Epithelial cell of esophagus (primary cell): ENCODE measurements at regions not wholly inside any gene's neighbourhood (a gene's known extent, or its start where the extent isn't known, plus 50 kb on each side); places are given as distances from the start of the nearest gene placed in this dataset.

ENCODE experiments used
- DNase-seq: peaks from one replicate; pipeline ENCODE4 v3.0.0; 2010; ENCODE audit warnings: low read depth
- H3K4me3 ChIP-seq: 2 replicates; pipeline ENCODE4 v1.5.1; 2011; ENCODE audit warnings: mild to moderate bottlenecking, low read length, control low read depth
- TF ChIP-seq, protein P1 (sequence below): IDR thresholded peaks from 2 replicates; pipeline ENCODE4 v1.5.1; 2011; ENCODE audit warnings: low read depth, mild to moderate bottlenecking, low read length, control low read depth, inconsistent platforms; ENCODE audit not compliant: insufficient read depth; ENCODE audit errors: missing control alignments

DNA sequence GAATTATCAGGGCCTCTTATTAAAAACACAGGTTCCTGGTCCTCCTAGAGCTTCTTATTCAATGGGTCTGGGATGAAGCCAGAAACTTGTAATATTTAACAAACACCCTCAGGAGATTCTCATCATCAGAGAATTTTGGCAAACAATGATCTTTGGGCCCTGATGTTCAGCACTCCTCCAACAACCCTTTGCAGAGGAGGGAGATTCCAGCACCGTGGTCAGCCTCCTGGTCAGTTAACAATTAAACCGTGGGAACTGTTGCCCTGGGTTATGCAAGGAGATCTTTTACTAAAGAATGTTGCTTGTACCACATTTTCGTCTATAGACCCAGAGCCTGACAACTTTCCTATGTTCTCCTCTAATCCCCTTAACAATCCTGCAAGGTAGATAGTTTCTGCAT lies 294.4 kb downstream of the PLPP3 start:
- H3K4me3 ChIP-seq: no peak overlapping the region
- TF ChIP-seq, protein P1, sequence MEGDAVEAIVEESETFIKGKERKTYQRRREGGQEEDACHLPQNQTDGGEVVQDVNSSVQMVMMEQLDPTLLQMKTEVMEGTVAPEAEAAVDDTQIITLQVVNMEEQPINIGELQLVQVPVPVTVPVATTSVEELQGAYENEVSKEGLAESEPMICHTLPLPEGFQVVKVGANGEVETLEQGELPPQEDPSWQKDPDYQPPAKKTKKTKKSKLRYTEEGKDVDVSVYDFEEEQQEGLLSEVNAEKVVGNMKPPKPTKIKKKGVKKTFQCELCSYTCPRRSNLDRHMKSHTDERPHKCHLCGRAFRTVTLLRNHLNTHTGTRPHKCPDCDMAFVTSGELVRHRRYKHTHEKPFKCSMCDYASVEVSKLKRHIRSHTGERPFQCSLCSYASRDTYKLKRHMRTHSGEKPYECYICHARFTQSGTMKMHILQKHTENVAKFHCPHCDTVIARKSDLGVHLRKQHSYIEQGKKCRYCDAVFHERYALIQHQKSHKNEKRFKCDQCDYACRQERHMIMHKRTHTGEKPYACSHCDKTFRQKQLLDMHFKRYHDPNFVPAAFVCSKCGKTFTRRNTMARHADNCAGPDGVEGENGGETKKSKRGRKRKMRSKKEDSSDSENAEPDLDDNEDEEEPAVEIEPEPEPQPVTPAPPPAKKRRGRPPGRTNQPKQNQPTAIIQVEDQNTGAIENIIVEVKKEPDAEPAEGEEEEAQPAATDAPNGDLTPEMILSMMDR: no peak
- DNase-seq: no peak

DNA sequence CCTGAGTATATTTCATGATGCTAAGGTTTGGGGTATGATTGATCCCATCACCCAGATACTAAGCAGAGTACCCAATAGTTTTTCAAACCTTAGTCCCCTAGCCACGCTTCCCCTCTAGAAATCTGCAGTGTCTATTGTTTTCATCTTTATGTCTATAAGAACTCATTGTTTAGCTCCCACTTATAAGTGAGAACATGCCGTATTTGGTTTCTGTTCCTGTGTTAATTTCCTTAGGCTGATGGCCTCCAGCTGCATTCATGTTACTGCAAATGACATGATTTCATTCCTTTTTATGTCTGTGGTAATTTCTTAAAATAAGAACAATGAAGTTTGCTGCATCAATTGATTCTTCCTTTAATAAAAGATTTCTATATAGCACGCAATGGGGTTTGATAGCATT lies 301.3 kb downstream of the PLPP3 start:
- H3K4me3 ChIP-seq: no peak overlapping the region
- no peak for DNase-seq
- TF ChIP-seq, protein P1: no peak

DNA sequence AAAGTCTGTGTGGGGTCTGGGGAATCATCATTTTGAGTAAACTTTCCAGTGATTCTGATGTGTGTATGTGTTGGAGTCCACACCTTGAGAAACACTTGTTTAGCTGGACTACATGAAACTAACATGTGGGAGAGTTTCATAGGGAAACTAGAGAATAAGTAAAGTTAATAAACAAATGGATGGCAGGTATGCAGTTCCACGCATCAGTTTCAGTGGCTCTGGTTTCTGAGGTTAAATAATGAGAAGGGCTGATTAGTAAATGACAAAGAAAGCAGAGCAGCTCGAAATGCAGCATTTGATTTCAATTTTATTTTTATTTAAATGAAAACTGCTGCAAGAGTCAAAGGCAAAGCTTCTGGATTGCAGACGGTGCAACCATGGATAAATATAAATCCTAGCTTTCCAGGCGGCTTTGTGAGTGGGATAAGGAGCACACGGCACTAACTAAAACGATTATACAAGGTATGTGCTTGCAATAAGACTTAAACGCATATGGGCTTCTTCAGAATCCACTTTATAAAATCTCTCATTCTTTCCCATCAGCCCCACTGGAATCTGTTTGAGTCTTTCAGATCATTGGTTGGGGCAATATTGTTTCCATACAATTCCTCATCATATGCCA lies 310.7 kb downstream of the PLPP3 start:
- no peak overlapping the region for H3K4me3 ChIP-seq
- no peak for DNase-seq
- TF ChIP-seq, protein P1: no peak

DNA sequence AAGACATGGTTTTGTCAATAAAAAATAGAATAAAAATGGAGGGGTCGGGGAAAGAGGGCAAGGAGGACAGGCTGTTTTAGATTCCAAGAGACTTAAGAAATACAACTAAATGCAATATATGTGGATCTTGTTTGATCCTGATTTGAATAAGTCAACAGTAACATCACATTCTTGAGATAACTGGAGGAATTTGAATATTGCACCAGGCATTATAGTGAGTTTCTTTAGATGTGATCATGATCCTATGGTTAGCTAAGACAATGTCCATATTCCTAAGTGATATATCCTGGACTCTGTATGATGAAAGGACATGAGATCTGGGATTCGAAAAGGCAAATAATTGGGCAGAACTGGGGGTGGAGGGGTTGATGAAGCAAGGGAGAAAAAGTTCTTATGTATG lies 311.8 kb downstream of the PLPP3 start:
- H3K4me3 ChIP-seq: no peak overlapping the region
- no peak for DNase-seq
- TF ChIP-seq, protein P1: no peak

DNA sequence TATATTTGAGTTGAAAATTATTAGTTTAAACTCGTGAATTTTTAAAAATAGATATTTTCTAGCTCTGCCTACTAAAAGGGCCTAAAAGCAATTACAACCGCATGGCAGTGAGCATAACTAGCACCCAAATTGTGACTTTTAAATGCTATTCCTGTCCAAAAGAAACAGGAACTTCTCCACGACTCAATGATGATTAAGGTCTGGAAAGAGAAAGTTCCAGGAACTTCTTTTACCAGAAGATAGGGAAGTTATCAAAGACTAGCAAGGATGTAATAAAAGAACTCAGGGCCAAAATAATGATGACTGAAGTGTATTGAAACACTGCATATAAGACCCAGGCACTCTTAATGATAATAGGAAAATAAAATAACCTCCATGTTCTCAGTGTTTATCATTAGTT lies 313.0 kb downstream of the PLPP3 start:
- no peak overlapping the region for H3K4me3 ChIP-seq
- TF ChIP-seq, protein P1: no peak
- no peak for DNase-seq

DNA sequence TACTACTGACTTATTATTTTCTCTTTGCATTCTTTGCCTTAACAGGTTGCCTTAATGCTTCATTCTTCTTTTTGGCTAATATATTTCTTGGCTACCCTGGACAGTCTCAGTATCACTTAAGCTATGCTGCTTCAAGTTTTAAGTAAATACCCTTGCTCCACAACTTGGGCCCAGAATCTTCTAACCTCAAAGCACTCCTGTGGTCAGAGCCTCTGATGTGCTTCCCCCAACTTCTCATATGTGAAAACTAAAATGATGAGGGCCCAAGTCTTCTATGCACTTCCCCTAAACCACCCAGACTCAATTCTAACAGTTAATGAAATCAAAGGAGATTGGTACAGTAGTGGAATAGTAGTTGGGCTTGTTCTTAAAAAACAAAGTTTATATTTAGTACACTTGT lies 314.1 kb downstream of the PLPP3 start:
- DNase-seq: no peak
- TF ChIP-seq, protein P1: no peak
- no peak overlapping the region for H3K4me3 ChIP-seq

DNA sequence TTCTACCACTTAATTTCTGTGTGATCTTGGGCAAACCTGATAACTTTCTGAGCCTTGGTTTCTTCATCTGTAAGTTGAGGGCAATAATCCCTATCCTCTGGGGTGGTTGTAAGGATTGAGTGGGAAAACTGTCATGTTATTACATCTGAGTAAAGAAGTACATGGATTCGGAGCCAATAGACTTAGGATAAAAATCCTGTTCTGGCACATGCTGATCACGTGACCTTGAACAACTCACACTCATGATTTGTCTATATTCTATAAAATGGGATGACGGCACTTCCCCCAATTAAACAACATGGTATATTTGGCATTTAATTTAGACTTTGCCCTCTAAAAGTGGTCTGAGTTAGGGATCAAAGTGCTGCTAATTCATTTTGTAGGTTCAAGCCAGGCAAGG lies 315.5 kb downstream of the PLPP3 start:
- TF ChIP-seq, protein P1: no peak
- no peak for DNase-seq
- no peak overlapping the region for H3K4me3 ChIP-seq
